ENCODE measurements at regions not wholly inside any gene's neighbourhood (a gene's known extent, or its start where the extent isn't known, plus 50 kb on each side); places are given as distances from the start of the nearest gene placed in this dataset.
A peak's percentile ranks its signal among the peaks of the same experiment; 100 is the strongest.
"Not testable (repeated sequence)": the region's sequence is repeated elsewhere in the genome, so short reads cannot be mapped to it uniquely, and the experiment has no call there.

- H3K36me3 ChIP-seq (ENCODE audit: control insufficient read depth in 5 of 5, insufficient read depth in 5 of 5, low read length in 5 of 5) = no peaks in the 10 kb centered on the region
- H3K4me3 ChIP-seq (ENCODE audit: low read depth in 1 of 5, low read length in 5 of 5) = peak overlapping the region in 2 of 5 donors; percentile 9 to 40
- no peaks in the 10 kb centered on the region for H3K27me3 ChIP-seq (ENCODE audit: control insufficient read depth in 5 of 5, insufficient read depth in 4 of 5, low read length in 5 of 5)
- no peak overlapping the region for H3K9ac ChIP-seq (ENCODE audit: low read length in 5 of 5)
- peak overlapping the region; percentile 64 for H3K27ac ChIP-seq (ENCODE audit: low read depth, low read length)
- peaks cover 0 to 2% (median 0%) of the 10 kb centered on the region in 5 donors for H3K9me3 ChIP-seq (ENCODE audit: control insufficient read depth in 5 of 5, low read length in 5 of 5)
- H3K4me1 ChIP-seq (ENCODE audit: control insufficient read depth in 5 of 5, insufficient read depth in 5 of 5, low read length in 5 of 5) = peaks cover 4 to 42% (median 24%) of the 10 kb centered on the region in 5 donors
These were observed 117.0 kb upstream of the GHR start for GRCh38 chr5:42306287-42306686.

GRCh38 chr5:42309865-42310264 lies 113.4 kb upstream of the GHR start:
- Histone ChIP-seq H3K27me3 (ENCODE audit: control insufficient read depth in 5 of 5, insufficient read depth in 4 of 5, low read length in 5 of 5) (no peaks in the 10 kb centered on the region), H3K4me1 (ENCODE audit: control insufficient read depth in 5 of 5, insufficient read depth in 5 of 5, low read length in 5 of 5) (peaks cover 4 to 36% (median 24%) of the 10 kb centered on the region in 5 donors), H3K4me3 (ENCODE audit: low read depth in 1 of 5, low read length in 5 of 5) (no peak overlapping the region), H3K9me3 (ENCODE audit: control insufficient read depth in 5 of 5, low read length in 5 of 5) (no peaks in the 10 kb centered on the region), H3K9ac (ENCODE audit: low read length in 5 of 5) (no peak overlapping the region), H3K27ac (ENCODE audit: low read depth, low read length) (peak overlapping the region; percentile 54), H3K36me3 (ENCODE audit: control insufficient read depth in 5 of 5, insufficient read depth in 5 of 5, low read length in 5 of 5) (no peaks in the 10 kb centered on the region)

DNA sequence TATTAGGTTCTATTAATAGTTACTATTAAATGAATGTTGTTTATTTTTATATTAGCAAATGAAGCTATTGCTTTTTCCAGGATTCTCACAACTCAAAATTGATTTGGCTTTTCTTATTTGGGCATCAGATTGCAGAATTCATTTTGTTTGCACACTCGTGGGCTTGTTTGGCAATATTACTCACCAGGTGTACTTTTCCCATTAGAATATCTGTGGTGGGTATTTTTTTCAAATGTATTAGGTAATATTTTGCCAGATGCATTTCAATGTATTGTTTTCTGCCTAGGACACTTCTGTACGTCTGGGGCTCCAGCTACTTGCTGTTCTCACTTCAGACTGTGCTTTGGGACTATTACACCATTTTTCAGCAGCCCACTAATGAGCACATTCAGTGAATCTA lies 108.0 kb upstream of the GHR start:
- Histone ChIP-seq H3K4me3 (ENCODE audit: low read depth in 1 of 5, low read length in 5 of 5) (no peak overlapping the region), H3K4me1 (ENCODE audit: control insufficient read depth in 5 of 5, insufficient read depth in 5 of 5, low read length in 5 of 5) (peaks cover 0 to 6% (median under 1%) of the 10 kb centered on the region in 5 donors), H3K9ac (ENCODE audit: low read length in 5 of 5) (no peak overlapping the region), H3K9me3 (ENCODE audit: control insufficient read depth in 5 of 5, low read length in 5 of 5) (peaks cover 2 to 13% (median 6%) of the 10 kb centered on the region in 5 donors), H3K27me3 (ENCODE audit: control insufficient read depth in 5 of 5, insufficient read depth in 4 of 5, low read length in 5 of 5) (no peaks in the 10 kb centered on the region), H3K36me3 (ENCODE audit: control insufficient read depth in 5 of 5, insufficient read depth in 5 of 5, low read length in 5 of 5) (no peaks in the 10 kb centered on the region), H3K27ac (ENCODE audit: low read depth, low read length) (no peak overlapping the region)

- Histone ChIP-seq H3K9ac (ENCODE audit: low read length in 5 of 5) (no peak overlapping the region), H3K4me3 (ENCODE audit: low read depth in 1 of 5, low read length in 5 of 5) (no peak overlapping the region), H3K9me3 (ENCODE audit: control insufficient read depth in 5 of 5, low read length in 5 of 5) (peaks cover 2 to 15% (median 7%) of the 10 kb centered on the region in 5 donors), H3K4me1 (ENCODE audit: control insufficient read depth in 5 of 5, insufficient read depth in 5 of 5, low read length in 5 of 5) (no peaks in the 10 kb centered on the region), H3K36me3 (ENCODE audit: control insufficient read depth in 5 of 5, insufficient read depth in 5 of 5, low read length in 5 of 5) (no peaks in the 10 kb centered on the region), H3K27me3 (ENCODE audit: control insufficient read depth in 5 of 5, insufficient read depth in 4 of 5, low read length in 5 of 5) (no peaks in the 10 kb centered on the region), H3K27ac (ENCODE audit: low read depth, low read length) (no peak overlapping the region)
These were observed 105.7 kb upstream of the GHR start for GRCh38 chr5:42317575-42317974.

GRCh38 chr5:42319546-42319945 lies 103.7 kb upstream of the GHR start:
- peaks cover 2 to 15% (median 7%) of the 10 kb centered on the region in 5 donors for H3K9me3 ChIP-seq (ENCODE audit: control insufficient read depth in 5 of 5, low read length in 5 of 5)
- H3K4me1 ChIP-seq (ENCODE audit: control insufficient read depth in 5 of 5, insufficient read depth in 5 of 5, low read length in 5 of 5); H3K27ac ChIP-seq (ENCODE audit: low read depth, low read length); H3K9ac ChIP-seq (ENCODE audit: low read length in 5 of 5); H3K4me3 ChIP-seq (ENCODE audit: low read depth in 1 of 5, low read length in 5 of 5); H3K27me3 ChIP-seq (ENCODE audit: control insufficient read depth in 5 of 5, insufficient read depth in 4 of 5, low read length in 5 of 5); H3K36me3 ChIP-seq (ENCODE audit: control insufficient read depth in 5 of 5, insufficient read depth in 5 of 5, low read length in 5 of 5): not testable (repeated sequence)

DNA sequence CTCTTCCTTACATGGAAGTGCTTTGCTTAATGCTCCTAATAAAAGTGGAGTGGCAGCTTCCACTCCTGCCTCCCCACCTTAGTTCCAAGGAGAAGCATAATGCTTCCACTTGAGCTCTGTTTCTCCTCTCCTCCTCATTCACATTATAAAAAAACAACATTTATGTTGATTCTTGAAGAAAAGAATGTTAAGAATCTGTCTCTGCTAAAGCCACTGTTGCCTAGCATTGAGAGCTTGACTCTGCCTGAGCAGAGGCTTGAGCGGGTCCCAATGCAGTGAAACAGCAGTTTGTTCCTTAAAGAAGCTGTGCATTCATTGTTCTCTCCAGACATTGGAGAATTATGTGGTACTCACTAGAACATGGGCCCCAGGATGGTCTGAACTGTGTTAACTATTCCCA lies 101.5 kb upstream of the GHR start:
- H3K9ac ChIP-seq (ENCODE audit: low read length in 5 of 5) = no peak overlapping the region
- no peak overlapping the region for H3K27ac ChIP-seq (ENCODE audit: low read depth, low read length)
- no peaks in the 10 kb centered on the region for H3K4me1 ChIP-seq (ENCODE audit: control insufficient read depth in 5 of 5, insufficient read depth in 5 of 5, low read length in 5 of 5)
- H3K4me3 ChIP-seq (ENCODE audit: low read depth in 1 of 5, low read length in 5 of 5) = no peak overlapping the region
- H3K36me3 ChIP-seq (ENCODE audit: control insufficient read depth in 5 of 5, insufficient read depth in 5 of 5, low read length in 5 of 5) = no peaks in the 10 kb centered on the region
- H3K27me3 ChIP-seq (ENCODE audit: control insufficient read depth in 5 of 5, insufficient read depth in 4 of 5, low read length in 5 of 5) = no peaks in the 10 kb centered on the region
- peaks cover 2 to 15% (median 7%) of the 10 kb centered on the region in 5 donors for H3K9me3 ChIP-seq (ENCODE audit: control insufficient read depth in 5 of 5, low read length in 5 of 5)

DNA sequence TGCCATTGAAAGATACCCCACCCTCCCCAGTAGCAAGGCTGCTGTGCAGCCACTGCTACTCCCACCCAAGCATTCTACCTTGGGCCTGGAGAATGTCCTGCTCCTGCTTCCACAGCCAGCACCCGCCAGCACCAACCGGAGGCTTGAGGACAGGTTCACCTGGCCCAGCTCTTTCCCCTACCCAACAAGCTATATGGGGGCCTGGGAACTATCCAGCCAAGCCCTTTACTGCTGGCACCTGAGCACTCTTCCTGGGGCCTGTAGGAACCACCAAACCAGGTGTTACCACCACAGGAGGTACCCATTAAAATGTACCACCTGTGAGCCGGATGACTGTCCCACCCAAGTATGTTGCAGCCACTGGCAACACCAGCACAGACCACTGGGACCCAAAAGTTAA lies 86.1 kb upstream of the GHR start:
- H3K9me3 ChIP-seq (ENCODE audit: control insufficient read depth in 5 of 5, low read length in 5 of 5) = peaks cover 0 to 25% (median 12%) of the 10 kb centered on the region in 5 donors
- no peak overlapping the region for H3K27ac ChIP-seq (ENCODE audit: low read depth, low read length)
- no peaks in the 10 kb centered on the region for H3K4me1 ChIP-seq (ENCODE audit: control insufficient read depth in 5 of 5, insufficient read depth in 5 of 5, low read length in 5 of 5)
- H3K9ac ChIP-seq (ENCODE audit: low read length in 5 of 5) = no peak overlapping the region
- H3K36me3 ChIP-seq (ENCODE audit: control insufficient read depth in 5 of 5, insufficient read depth in 5 of 5, low read length in 5 of 5) = no peaks in the 10 kb centered on the region
- H3K27me3 ChIP-seq (ENCODE audit: control insufficient read depth in 5 of 5, insufficient read depth in 4 of 5, low read length in 5 of 5) = no peaks in the 10 kb centered on the region
- no peak overlapping the region for H3K4me3 ChIP-seq (ENCODE audit: low read depth in 1 of 5, low read length in 5 of 5)

GRCh38 chr5:42337607-42338006 lies 85.6 kb upstream of the GHR start:
- H3K36me3 ChIP-seq (ENCODE audit: control insufficient read depth in 5 of 5, insufficient read depth in 5 of 5, low read length in 5 of 5) = no peaks in the 10 kb centered on the region
- no peaks in the 10 kb centered on the region for H3K4me1 ChIP-seq (ENCODE audit: control insufficient read depth in 5 of 5, insufficient read depth in 5 of 5, low read length in 5 of 5)
- H3K9me3 ChIP-seq (ENCODE audit: control insufficient read depth in 5 of 5, low read length in 5 of 5) = peaks cover 0 to 25% (median 12%) of the 10 kb centered on the region in 5 donors
- H3K9ac ChIP-seq (ENCODE audit: low read length in 5 of 5) = no peak overlapping the region
- H3K4me3 ChIP-seq (ENCODE audit: low read depth in 1 of 5, low read length in 5 of 5) = no peak overlapping the region
- H3K27ac ChIP-seq (ENCODE audit: low read depth, low read length) = no peak overlapping the region
- no peaks in the 10 kb centered on the region for H3K27me3 ChIP-seq (ENCODE audit: control insufficient read depth in 5 of 5, insufficient read depth in 4 of 5, low read length in 5 of 5)

- no peaks in the 10 kb centered on the region for H3K4me1 ChIP-seq (ENCODE audit: control insufficient read depth in 5 of 5, insufficient read depth in 5 of 5, low read length in 5 of 5)
- no peaks in the 10 kb centered on the region for H3K27me3 ChIP-seq (ENCODE audit: control insufficient read depth in 5 of 5, insufficient read depth in 4 of 5, low read length in 5 of 5)
- no peaks in the 10 kb centered on the region for H3K36me3 ChIP-seq (ENCODE audit: control insufficient read depth in 5 of 5, insufficient read depth in 5 of 5, low read length in 5 of 5)
- peaks cover 0 to 25% (median 12%) of the 10 kb centered on the region in 5 donors for H3K9me3 ChIP-seq (ENCODE audit: control insufficient read depth in 5 of 5, low read length in 5 of 5)
- H3K4me3 ChIP-seq (ENCODE audit: low read depth in 1 of 5, low read length in 5 of 5) = no peak overlapping the region
- H3K27ac ChIP-seq (ENCODE audit: low read depth, low read length) = no peak overlapping the region
- no peak overlapping the region for H3K9ac ChIP-seq (ENCODE audit: low read length in 5 of 5)
These were observed 85.1 kb upstream of the GHR start for GRCh38 chr5:42338136-42338535.

- no peak overlapping the region for H3K4me3 ChIP-seq (ENCODE audit: low read depth in 1 of 5, low read length in 5 of 5)
- H3K9me3 ChIP-seq (ENCODE audit: control insufficient read depth in 5 of 5, low read length in 5 of 5) = peaks cover 0 to 4% (median 0%) of the 10 kb centered on the region in 5 donors
- H3K27ac ChIP-seq (ENCODE audit: low read depth, low read length) = no peak overlapping the region
- peaks cover 0 to 11% (median 7%) of the 10 kb centered on the region in 5 donors for H3K4me1 ChIP-seq (ENCODE audit: control insufficient read depth in 5 of 5, insufficient read depth in 5 of 5, low read length in 5 of 5)
- no peak overlapping the region for H3K9ac ChIP-seq (ENCODE audit: low read length in 5 of 5)
- no peaks in the 10 kb centered on the region for H3K36me3 ChIP-seq (ENCODE audit: control insufficient read depth in 5 of 5, insufficient read depth in 5 of 5, low read length in 5 of 5)
- no peaks in the 10 kb centered on the region for H3K27me3 ChIP-seq (ENCODE audit: control insufficient read depth in 5 of 5, insufficient read depth in 4 of 5, low read length in 5 of 5)
These were observed 74.1 kb upstream of the GHR start for GRCh38 chr5:42349163-42349562.

DNA sequence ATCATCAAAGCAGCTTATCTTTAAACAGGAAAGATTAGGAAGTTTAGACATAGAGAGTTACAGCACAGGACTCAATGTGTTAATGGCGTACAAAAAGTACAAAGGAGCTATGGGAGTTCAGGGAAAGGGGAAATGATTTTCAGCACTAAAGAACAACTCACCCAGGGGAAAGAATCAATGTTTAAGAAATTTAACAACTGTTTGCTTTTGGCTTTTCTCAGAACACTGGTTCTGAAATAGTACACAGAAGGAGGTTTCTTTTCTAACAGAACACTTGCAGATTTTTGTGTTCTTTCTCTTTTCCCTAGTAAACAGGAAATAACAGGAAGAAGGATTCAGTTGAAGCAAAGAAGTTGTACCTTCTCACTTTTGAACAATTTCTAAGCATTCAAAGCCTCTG lies 71.3 kb upstream of the GHR start:
- Histone ChIP-seq H3K4me3 (ENCODE audit: low read depth in 1 of 5, low read length in 5 of 5) (no peak overlapping the region), H3K9me3 (ENCODE audit: control insufficient read depth in 5 of 5, low read length in 5 of 5) (peaks cover 0 to 4% (median 0%) of the 10 kb centered on the region in 5 donors), H3K9ac (ENCODE audit: low read length in 5 of 5) (peak overlapping the region in 1 of 5 donors; percentile 19), H3K36me3 (ENCODE audit: control insufficient read depth in 5 of 5, insufficient read depth in 5 of 5, low read length in 5 of 5) (no peaks in the 10 kb centered on the region), H3K27ac (ENCODE audit: low read depth, low read length) (peak overlapping the region; percentile 64), H3K4me1 (ENCODE audit: control insufficient read depth in 5 of 5, insufficient read depth in 5 of 5, low read length in 5 of 5) (peaks cover 0 to 11% (median 7%) of the 10 kb centered on the region in 5 donors), H3K27me3 (ENCODE audit: control insufficient read depth in 5 of 5, insufficient read depth in 4 of 5, low read length in 5 of 5) (no peaks in the 10 kb centered on the region)
